GM18520 (cell line): ENCODE measurements at regions not wholly inside any gene's neighbourhood (a gene's known extent, or its start where the extent isn't known, plus 50 kb on each side); places are given as distances from the start of the nearest gene placed in this dataset.

ENCODE experiments used
- ATAC-seq: cut with Tn5 transposase; IDR thresholded peaks from one replicate; pipeline ENCODE4 v1.9.1; 2021; ENCODE audit not compliant: unreplicated experiment

- no peak for ATAC-seq
These were observed 186.9 kb downstream of the ZFP36L2 start for GRCh38 chr2:43039376-43040080.

GRCh38 chr2:43038696-43039094 is 187.7 kb downstream of the ZFP36L2 start:
- ATAC-seq: no peak

GRCh38 chr2:43038034-43038695 is 188.2 kb downstream of the ZFP36L2 start:
- ATAC-seq: no peak

- ATAC-seq: no peak
These were observed 190.5 kb downstream of the ZFP36L2 start for GRCh38 chr2:43035922-43036321.

- no peak for ATAC-seq
These were observed 191.5 kb downstream of the ZFP36L2 start for GRCh38 chr2:43034921-43035320.

GRCh38 chr2:43034242-43034619 is 192.2 kb downstream of the ZFP36L2 start:
- ATAC-seq: no peak

GRCh38 chr2:43033466-43034241 is 192.8 kb downstream of the ZFP36L2 start:
- no peak for ATAC-seq

GRCh38 chr2:43033016-43033270 is 193.5 kb downstream of the ZFP36L2 start:
- ATAC-seq: no peak

- ATAC-seq: no peak
These were observed 194.0 kb downstream of the ZFP36L2 start for GRCh38 chr2:43032213-43033015.

- no peak for ATAC-seq
These were observed 194.8 kb downstream of the ZFP36L2 start for GRCh38 chr2:43031471-43032212.

GRCh38 chr2:43030551-43031307 is 195.7 kb downstream of the ZFP36L2 start:
- no peak for ATAC-seq

- ATAC-seq: no peak
These were observed 197.2 kb downstream of the ZFP36L2 start for GRCh38 chr2:43029186-43029585.

- ATAC-seq: no peak
These were observed 198.2 kb downstream of the ZFP36L2 start for GRCh38 chr2:43028188-43028587.

- ATAC-seq: no peak
These were observed 199.1 kb downstream of the ZFP36L2 start for GRCh38 chr2:43027097-43027873.

GRCh38 chr2:43026426-43027096 is 199.8 kb downstream of the ZFP36L2 start:
- no peak for ATAC-seq

- ATAC-seq: no peak
These were observed 200.6 kb downstream of the ZFP36L2 start for GRCh38 chr2:43025709-43026295.

GRCh38 chr2:43024515-43025011 is 201.8 kb downstream of the ZFP36L2 start:
- no peak for ATAC-seq
